ENCODE measurements at regions not wholly inside any gene's neighbourhood (a gene's known extent, or its start where the extent isn't known, plus 50 kb on each side); places are given as distances from the start of the nearest gene placed in this dataset.

DNA sequence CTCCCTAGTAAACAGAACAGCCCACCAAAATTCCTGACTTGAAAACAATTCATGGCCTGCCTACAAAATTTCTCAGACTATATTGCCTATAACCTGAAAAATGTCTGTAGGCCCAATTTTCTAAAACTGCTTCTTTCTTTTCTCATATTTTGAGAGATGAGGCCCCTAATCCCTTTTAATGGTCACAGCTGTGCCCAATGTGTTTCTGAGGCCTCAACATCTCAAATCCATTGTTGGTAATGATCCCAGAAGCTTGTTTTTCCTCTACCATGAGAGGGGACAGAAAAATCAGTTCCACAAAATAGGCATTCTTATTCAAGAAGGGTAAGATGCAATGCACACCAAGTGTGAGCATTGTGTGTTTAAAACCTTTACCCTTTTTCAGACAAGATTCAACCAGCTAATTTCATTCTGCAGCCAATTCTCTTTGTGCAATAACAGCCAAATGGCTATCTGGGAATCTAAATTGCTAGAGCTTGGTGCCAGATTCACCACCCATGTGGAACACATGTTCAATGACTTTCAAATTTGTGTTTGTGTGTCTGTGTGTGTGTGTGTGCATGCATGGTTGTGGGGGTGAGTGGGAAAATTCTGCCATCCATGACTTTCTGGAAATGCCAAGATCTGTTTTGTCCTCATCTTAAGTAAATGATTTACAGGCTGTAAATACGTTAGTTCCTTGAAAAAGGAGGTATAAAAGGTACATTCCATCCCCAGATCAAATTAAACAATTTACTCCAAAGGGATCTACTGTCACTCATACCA, 319.5 kb downstream of the TNS1 start:
- intact Hi-C loops (cut with micrococcal nuclease; ENCODE audit: unreplicated experiment), result no loop called here
- FAIRE-seq, result no peak
- Histone ChIP-seq H3K36me3 (replicated peaks in 1 of 2; ENCODE audit: control insufficient read depth in 1 of 2, insufficient read depth in 2 of 2, low read length in 2 of 2) (no peaks in the 10 kb centered on the region), H2AFZ (ENCODE audit: low read length) (no peak overlapping the region), H3K4me2 (ENCODE audit: low read depth, low read length) (no peak overlapping the region), H3K79me2 (ENCODE audit: insufficient read depth, low read length) (no peaks in the 10 kb centered on the region), H3K9me3 (ENCODE audit: low read length) (no peaks in the 10 kb centered on the region), H3K27ac (ENCODE audit: extremely low read length, insufficient read depth, low read length) (no peak overlapping the region), H3K4me1 (ENCODE audit: insufficient read depth, low read length) (peaks cover 10% of the 10 kb centered on the region), H3K27me3 (ENCODE audit: control insufficient read depth in 1 of 2, insufficient read depth in 2 of 2, low read length in 2 of 2) (no peaks in the 10 kb centered on the region; a peak in 1 of 5 replicates), H3K9ac (ENCODE audit: insufficient read depth, low read depth, low read length) (no peak overlapping the region), H4K20me1 (ENCODE audit: insufficient read depth, low read length) (no peaks in the 10 kb centered on the region), H3K4me3 (replicated peaks in 1 of 3; ENCODE audit: insufficient read depth in 1 of 3, low read depth in 2 of 3, low read length in 3 of 3) (no peak overlapping the region)
- BruUV-seq (replicated peaks), result no TSS peak
- no peak for ATAC-seq
- ChIA-PET POLR2A (no interaction called here), CTCF (ENCODE audit: low intra/inter-chr PET ratio, low total read pairs) (no interaction called here)
- TF ChIP-seq POLR2AphosphoS5 (IDR thresholded peaks at IDR 0.05; ENCODE audit: low read depth, low read length) (no peak), U2AF2 (IDR thresholded peaks at IDR 0.05; ENCODE audit: low read depth, low read length) (no peak), ZNF841 (CRISPR knock-in tag; IDR thresholded peaks at IDR 0.05; ENCODE audit: borderline replicate concordance) (no peak), IKZF4 (CRISPR knock-in tag; IDR thresholded peaks at IDR 0.05; ENCODE audit: borderline replicate concordance, low read depth, not compliant biosample characterization) (no peak), ZNF468 (CRISPR knock-in tag; IDR thresholded peaks at IDR 0.05) (no peak), MBD4 (IDR thresholded peaks at IDR 0.05; ENCODE audit: borderline replicate concordance, low read length) (no peak), MAFG (CRISPR knock-in tag; IDR thresholded peaks at IDR 0.05) (no peak), ZBTB7A (CRISPR knock-in tag; IDR thresholded peaks at IDR 0.05) (no peak), SAP130 (CRISPR knock-in tag; IDR thresholded peaks at IDR 0.05; ENCODE audit: low read depth) (no peak), PHB2 (IDR thresholded peaks at IDR 0.05; ENCODE audit: partially characterized antibody) (no peak), RFXAP (CRISPR knock-in tag; IDR thresholded peaks at IDR 0.05; ENCODE audit: borderline replicate concordance) (no peak), ZNF441 (CRISPR knock-in tag; IDR thresholded peaks at IDR 0.05; ENCODE audit: borderline replicate concordance) (no peak), STAG1 (CRISPR knock-in tag; IDR thresholded peaks at IDR 0.05) (no peak), ZSCAN25 (CRISPR knock-in tag; IDR thresholded peaks at IDR 0.05) (no peak), IRF1 (CRISPR knock-in tag; IDR thresholded peaks at IDR 0.05; ENCODE audit: low read depth) (no peak), HMG20B (CRISPR knock-in tag; conservative IDR thresholded peaks at IDR 0.05) (no peak), SP2 (CRISPR knock-in tag; IDR thresholded peaks at IDR 0.05) (no peak)
- TF ChIP-seq, protein P1, sequence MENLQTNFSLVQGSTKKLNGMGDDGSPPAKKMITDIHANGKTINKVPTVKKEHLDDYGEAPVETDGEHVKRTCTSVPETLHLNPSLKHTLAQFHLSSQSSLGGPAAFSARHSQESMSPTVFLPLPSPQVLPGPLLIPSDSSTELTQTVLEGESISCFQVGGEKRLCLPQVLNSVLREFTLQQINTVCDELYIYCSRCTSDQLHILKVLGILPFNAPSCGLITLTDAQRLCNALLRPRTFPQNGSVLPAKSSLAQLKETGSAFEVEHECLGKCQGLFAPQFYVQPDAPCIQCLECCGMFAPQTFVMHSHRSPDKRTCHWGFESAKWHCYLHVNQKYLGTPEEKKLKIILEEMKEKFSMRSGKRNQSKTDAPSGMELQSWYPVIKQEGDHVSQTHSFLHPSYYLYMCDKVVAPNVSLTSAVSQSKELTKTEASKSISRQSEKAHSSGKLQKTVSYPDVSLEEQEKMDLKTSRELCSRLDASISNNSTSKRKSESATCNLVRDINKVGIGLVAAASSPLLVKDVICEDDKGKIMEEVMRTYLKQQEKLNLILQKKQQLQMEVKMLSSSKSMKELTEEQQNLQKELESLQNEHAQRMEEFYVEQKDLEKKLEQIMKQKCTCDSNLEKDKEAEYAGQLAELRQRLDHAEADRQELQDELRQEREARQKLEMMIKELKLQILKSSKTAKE (CRISPR knock-in tag; IDR thresholded peaks at IDR 0.05; ENCODE audit: borderline replicate concordance), result no peak
- TF ChIP-seq, protein P2, sequence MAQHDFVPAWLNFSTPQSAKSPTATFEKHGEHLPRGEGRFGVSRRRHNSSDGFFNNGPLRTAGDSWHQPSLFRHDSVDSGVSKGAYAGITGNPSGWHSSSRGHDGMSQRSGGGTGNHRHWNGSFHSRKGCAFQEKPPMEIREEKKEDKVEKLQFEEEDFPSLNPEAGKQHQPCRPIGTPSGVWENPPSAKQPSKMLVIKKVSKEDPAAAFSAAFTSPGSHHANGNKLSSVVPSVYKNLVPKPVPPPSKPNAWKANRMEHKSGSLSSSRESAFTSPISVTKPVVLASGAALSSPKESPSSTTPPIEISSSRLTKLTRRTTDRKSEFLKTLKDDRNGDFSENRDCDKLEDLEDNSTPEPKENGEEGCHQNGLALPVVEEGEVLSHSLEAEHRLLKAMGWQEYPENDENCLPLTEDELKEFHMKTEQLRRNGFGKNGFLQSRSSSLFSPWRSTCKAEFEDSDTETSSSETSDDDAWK (CRISPR knock-in tag; IDR thresholded peaks at IDR 0.05), result no peak
- 22% methylated on average over 1 of the region's 1 CpG for WGBS (ENCODE audit: low lambda C conversion rate)
- in situ Hi-C loops (cut with HindIII; ENCODE audit: extremely low pct_ligation_motif_present, low pct_unique_long_range_greater_than_20kb), result no loop called here
- DNase-seq (ENCODE audit: low spot score), result no peak
